AG09309 (cell line): ENCODE measurements at regions not wholly inside any gene's neighbourhood (a gene's known extent, or its start where the extent isn't known, plus 50 kb on each side); places are given as distances from the start of the nearest gene placed in this dataset.

Source experiments
- DNase-seq: peaks from one replicate; pipeline ENCODE4 v3.0.0-alpha.2; 2010; ENCODE audit warnings: low read depth
- H3K4me3 ChIP-seq: 2 replicates; pipeline ENCODE4 v1.5.1; 2011; ENCODE audit warnings: mild to moderate bottlenecking, low read depth, low read length, moderate library complexity; ENCODE audit not compliant: control insufficient read depth
- CTCF ChIP-seq: IDR thresholded peaks from 2 replicates; pipeline ENCODE4 v1.5.1; 2011; ENCODE audit warnings: mild to moderate bottlenecking, low read depth, low read length, inconsistent platforms; ENCODE audit not compliant: insufficient read depth, control insufficient read depth; ENCODE audit errors: missing control alignments

- no peak for TF ChIP-seq CTCF
- no peak for DNase-seq
- H3K4me3 ChIP-seq = no peak overlapping the region
Measured at GRCh38 chr7:17460665-17461064, 162.2 kb downstream of the AHR start.

- DNase-seq = no peak
- H3K4me3 ChIP-seq = no peak overlapping the region
- no peak for TF ChIP-seq CTCF
Measured at GRCh38 chr7:17462131-17462631, 163.7 kb downstream of the AHR start.

GRCh38 chr7:17463511-17464085, 165.1 kb downstream of the AHR start:
- no peak for DNase-seq
- no peak overlapping the region for H3K4me3 ChIP-seq
- TF ChIP-seq CTCF = no peak

- no peak for DNase-seq
- no peak for TF ChIP-seq CTCF
- H3K4me3 ChIP-seq = no peak overlapping the region
Measured at GRCh38 chr7:17466216-17466615, 167.8 kb downstream of the AHR start.

GRCh38 chr7:17467386-17467945, 169.0 kb downstream of the AHR start:
- no peak overlapping the region for H3K4me3 ChIP-seq
- no peak for TF ChIP-seq CTCF

GRCh38 chr7:17471325-17471724, 172.9 kb downstream of the AHR start:
- H3K4me3 ChIP-seq = no peak overlapping the region
- no peak for DNase-seq
- no peak for TF ChIP-seq CTCF

More at GRCh38 chr7:17467386-17467945, 169.0 kb downstream of the AHR start:
- DNase-seq = no peak
